Stimulated activated effector memory CD8-positive, alpha-beta T cell treated with anti-CD3 and anti-CD28 coated beads, Interleukin-12 subunit alpha, Interleukin-12 subunit beta, amount 100 ng/mL, for 72 hours (primary cell): ENCODE measurements at regions not wholly inside any gene's neighbourhood (a gene's known extent, or its start where the extent isn't known, plus 50 kb on each side); places are given as distances from the start of the nearest gene placed in this dataset.

Source experiments
- ATAC-seq: fragments of 150-1000 bp; cut with Tn5 transposase; 2 replicates; pipeline ENCODE4 v1.10.0; 2021
- DNase-seq, 2 donors: peaks; one replicate each; pipeline ENCODE4 v3.0.0; 2021 to 2022; ENCODE audit warnings: low spot score in 2 of 2
- H3K27ac Mint-ChIP-seq: one replicate; pipeline ENCODE4 v1.8.0; 2022; ENCODE audit warnings: mild to moderate bottlenecking, mixed read lengths
- H3K36me3 Mint-ChIP-seq: one replicate; pipeline ENCODE4 v1.8.0; 2022; ENCODE audit warnings: mild to moderate bottlenecking, mixed read lengths
- H3K4me1 Mint-ChIP-seq: one replicate; pipeline ENCODE4 v1.8.0; 2022; ENCODE audit warnings: mixed read lengths
- H3K4me3 Mint-ChIP-seq: one replicate; pipeline ENCODE4 v1.8.0; 2022; ENCODE audit warnings: mild to moderate bottlenecking, mixed read lengths
- H3K9me3 Mint-ChIP-seq: one replicate; pipeline ENCODE4 v1.8.0; 2022; ENCODE audit warnings: mixed read lengths

DNA sequence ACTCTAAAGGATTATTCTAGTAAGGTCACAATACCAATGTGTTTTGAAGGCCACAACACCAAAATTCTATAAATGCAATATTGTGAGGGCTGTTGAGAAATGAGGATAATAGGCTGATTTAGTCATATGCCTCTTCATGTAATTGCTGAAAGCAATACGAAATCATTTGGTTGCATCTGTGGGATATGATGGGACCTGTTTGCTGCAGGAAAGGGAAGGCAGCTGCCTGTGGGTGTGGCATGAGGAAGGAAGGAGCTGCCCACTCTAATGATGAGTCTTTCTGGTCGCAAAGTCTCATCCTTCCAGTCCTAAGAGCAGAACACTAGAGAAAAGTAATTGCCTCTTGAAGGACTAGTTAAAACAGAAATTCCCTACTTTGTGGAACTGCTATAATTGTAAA, 245.3 kb upstream of the ZPLD1 start:
- Mint-ChIP-seq H3K4me1 (peaks cover 6% of the 10 kb centered on the region), H3K36me3 (no peaks in the 10 kb centered on the region), H3K4me3 (no peak overlapping the region), H3K27ac (no peak overlapping the region), H3K9me3 (no peaks in the 10 kb centered on the region)
- no peak for DNase-seq
- ATAC-seq, result no peak

DNA sequence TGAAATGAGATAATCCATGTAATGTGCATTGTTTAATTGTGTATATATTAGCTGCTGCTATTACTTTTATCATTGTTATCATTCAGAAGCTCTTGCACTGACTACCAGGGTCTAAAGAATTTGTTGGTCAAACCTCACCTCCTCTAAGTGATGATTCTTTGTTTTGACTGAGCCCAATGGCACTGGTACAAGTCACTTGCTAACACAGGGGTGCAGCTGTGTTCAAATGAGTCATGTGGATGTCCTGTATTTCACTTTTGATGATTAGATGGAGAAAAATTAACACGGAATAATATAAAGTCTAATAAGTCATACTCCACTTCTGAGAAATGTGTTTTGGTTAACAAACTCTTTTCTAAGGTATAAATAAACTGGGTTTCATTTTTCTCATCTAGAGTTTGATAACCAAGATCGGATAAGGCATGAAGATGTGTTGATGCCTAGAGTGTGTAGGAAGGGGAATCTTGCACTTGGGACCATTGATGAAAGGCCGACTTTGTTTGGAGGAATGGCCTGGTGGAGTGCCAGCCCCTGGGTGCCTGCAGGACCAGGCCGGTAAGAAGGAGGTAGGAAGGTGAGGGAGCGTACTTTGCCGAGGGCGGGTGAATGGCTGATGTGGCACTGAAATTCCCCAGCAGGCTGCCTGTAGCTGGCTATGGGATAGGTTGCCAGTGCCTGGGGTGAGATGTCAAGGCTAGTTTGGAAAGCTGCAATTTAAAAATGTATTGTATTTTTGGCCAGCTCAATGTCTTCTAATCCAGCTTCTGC, 244.7 kb upstream of the ZPLD1 start:
- no peak for DNase-seq
- no peaks in the 10 kb centered on the region for H3K36me3 Mint-ChIP-seq
- H3K4me1 Mint-ChIP-seq, result peaks cover 6% of the 10 kb centered on the region
- no peak overlapping the region for H3K4me3 Mint-ChIP-seq
- H3K9me3 Mint-ChIP-seq, result no peaks in the 10 kb centered on the region
- no peak for ATAC-seq
- no peak overlapping the region for H3K27ac Mint-ChIP-seq

DNA sequence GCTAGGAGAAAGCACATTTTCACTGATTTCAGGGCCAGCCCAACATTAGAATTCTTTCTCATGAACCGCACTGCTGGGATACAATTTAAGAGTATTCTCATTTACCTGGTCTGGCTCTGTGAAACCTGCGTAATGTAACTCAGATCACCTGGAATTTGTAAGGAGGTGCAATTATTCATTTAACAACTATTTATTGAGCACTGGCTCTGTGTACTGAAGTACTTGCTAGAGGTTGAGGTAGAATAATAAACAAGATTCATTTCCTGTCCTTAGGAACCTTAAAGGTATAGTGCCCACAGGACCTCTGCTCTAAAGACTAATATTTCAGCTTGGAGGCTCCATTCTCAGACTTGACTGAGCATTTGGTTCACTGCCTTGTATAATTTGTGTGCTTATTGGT, 242.2 kb upstream of the ZPLD1 start:
- DNase-seq (no peak), ATAC-seq (no peak)
- Mint-ChIP-seq H3K9me3 (no peaks in the 10 kb centered on the region), H3K27ac (no peak overlapping the region), H3K4me1 (peaks cover 6% of the 10 kb centered on the region), H3K36me3 (no peaks in the 10 kb centered on the region), H3K4me3 (no peak overlapping the region)

DNA sequence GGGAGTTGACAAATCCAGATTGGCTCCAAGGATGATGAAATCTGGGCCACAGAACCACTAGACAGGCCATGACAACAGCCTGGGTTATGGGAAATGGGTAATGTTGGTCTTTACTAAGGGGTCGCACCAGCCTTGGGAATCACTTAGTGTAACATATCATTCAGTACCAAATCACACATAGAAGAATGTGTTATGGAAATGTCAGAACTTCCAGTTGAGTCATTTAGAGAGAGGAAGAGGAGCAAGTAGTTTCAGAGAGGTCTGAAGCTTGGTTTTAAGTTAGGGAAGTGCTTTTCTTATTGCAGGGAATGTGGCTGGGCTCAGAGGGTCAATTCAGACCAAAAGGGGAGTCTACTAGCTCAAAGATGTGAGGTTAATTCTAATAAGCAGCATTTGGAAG, 241.6 kb upstream of the ZPLD1 start:
- Mint-ChIP-seq H3K4me3 (no peak overlapping the region), H3K36me3 (no peaks in the 10 kb centered on the region), H3K27ac (no peak overlapping the region), H3K9me3 (no peaks in the 10 kb centered on the region), H3K4me1 (peaks cover 6% of the 10 kb centered on the region)
- DNase-seq, result no peak
- no peak for ATAC-seq

GRCh38 chr3:102194001-102194400, 240.8 kb upstream of the ZPLD1 start:
- Mint-ChIP-seq H3K4me3 (no peak overlapping the region), H3K27ac (no peak overlapping the region), H3K9me3 (no peaks in the 10 kb centered on the region), H3K4me1 (peaks cover 6% of the 10 kb centered on the region), H3K36me3 (no peaks in the 10 kb centered on the region)
- DNase-seq (no peak), ATAC-seq (no peak)

DNA sequence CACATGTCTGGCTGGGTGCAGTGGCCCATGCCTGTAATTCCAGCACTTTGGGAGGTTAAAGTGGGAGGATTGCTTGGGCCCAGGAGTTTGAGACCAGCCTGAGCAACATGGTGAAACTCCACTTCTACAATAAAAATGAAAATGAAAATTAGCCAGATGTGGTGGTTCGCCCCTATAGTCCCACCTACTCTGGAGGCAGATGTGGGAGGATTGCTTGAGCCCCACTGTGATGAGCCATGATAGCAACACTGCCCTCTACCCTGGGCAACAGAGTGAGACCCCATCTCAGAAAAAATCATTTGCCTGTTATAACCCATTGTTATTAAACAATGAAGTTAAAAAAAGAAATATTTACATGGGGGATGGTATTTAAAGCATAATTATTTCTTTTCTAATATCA, 240.1 kb upstream of the ZPLD1 start:
- Mint-ChIP-seq H3K4me3 (no peak overlapping the region), H3K4me1 (peaks cover 6% of the 10 kb centered on the region), H3K9me3 (no peaks in the 10 kb centered on the region), H3K27ac (no peak overlapping the region), H3K36me3 (no peaks in the 10 kb centered on the region)
- no peak for DNase-seq
- ATAC-seq, result no peak

GRCh38 chr3:102195198-102195948, 239.4 kb upstream of the ZPLD1 start:
- H3K27ac Mint-ChIP-seq, result no peak overlapping the region
- H3K36me3 Mint-ChIP-seq, result no peaks in the 10 kb centered on the region
- DNase-seq (no peak), ATAC-seq (no peak)
- peaks cover 6% of the 10 kb centered on the region for H3K4me1 Mint-ChIP-seq
- H3K9me3 Mint-ChIP-seq, result no peaks in the 10 kb centered on the region
- H3K4me3 Mint-ChIP-seq, result no peak overlapping the region

- H3K36me3 Mint-ChIP-seq, result no peaks in the 10 kb centered on the region
- no peaks in the 10 kb centered on the region for H3K4me1 Mint-ChIP-seq
- DNase-seq (no peak), ATAC-seq (no peak)
- no peaks in the 10 kb centered on the region for H3K9me3 Mint-ChIP-seq
- H3K4me3 Mint-ChIP-seq, result no peak overlapping the region
- H3K27ac Mint-ChIP-seq, result no peak overlapping the region
These were observed 234.7 kb upstream of the ZPLD1 start for GRCh38 chr3:102200126-102200525.

- peak; percentile 46 for ATAC-seq
- no peaks in the 10 kb centered on the region for H3K36me3 Mint-ChIP-seq
- no peaks in the 10 kb centered on the region for H3K9me3 Mint-ChIP-seq
- DNase-seq, result no peak
- no peaks in the 10 kb centered on the region for H3K4me1 Mint-ChIP-seq
- H3K4me3 Mint-ChIP-seq, result no peak overlapping the region
- H3K27ac Mint-ChIP-seq, result no peak overlapping the region
These were observed 234.3 kb upstream of the ZPLD1 start for GRCh38 chr3:102200560-102200959.

GRCh38 chr3:102205647-102206046, 229.2 kb upstream of the ZPLD1 start:
- H3K9me3 Mint-ChIP-seq, result no peaks in the 10 kb centered on the region
- no peak overlapping the region for H3K27ac Mint-ChIP-seq
- H3K4me1 Mint-ChIP-seq, result no peaks in the 10 kb centered on the region
- no peak for ATAC-seq
- no peaks in the 10 kb centered on the region for H3K36me3 Mint-ChIP-seq
- no peak for DNase-seq
- no peak overlapping the region for H3K4me3 Mint-ChIP-seq

GRCh38 chr3:102206511-102207031, 228.2 kb upstream of the ZPLD1 start:
- ATAC-seq (no peak), DNase-seq (no peak)
- H3K4me3 Mint-ChIP-seq, result no peak overlapping the region
- no peaks in the 10 kb centered on the region for H3K4me1 Mint-ChIP-seq
- H3K36me3 Mint-ChIP-seq, result no peaks in the 10 kb centered on the region
- H3K27ac Mint-ChIP-seq, result no peak overlapping the region
- no peaks in the 10 kb centered on the region for H3K9me3 Mint-ChIP-seq

DNA sequence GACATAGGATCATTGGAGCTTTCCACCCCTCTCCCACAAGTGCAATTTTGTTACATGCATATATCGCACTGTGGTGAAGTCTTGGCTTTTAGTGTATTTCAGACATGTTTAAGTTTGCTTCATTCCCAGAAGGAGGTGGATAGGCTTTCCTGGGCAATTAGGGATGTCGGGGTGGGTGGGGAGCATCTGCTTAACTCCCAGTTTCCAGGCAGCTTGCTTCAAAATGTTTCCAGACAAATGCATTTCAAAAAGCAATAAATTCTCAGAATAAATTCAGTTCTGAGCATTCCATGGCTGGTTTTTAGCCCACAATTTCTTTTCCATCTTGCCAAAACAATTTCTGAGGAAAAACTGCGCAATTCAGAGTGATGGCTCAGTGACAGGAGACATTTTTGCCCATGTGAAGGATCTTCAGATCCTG, 227.7 kb upstream of the ZPLD1 start:
- ATAC-seq (no peak), DNase-seq (no peak)
- H3K4me1 Mint-ChIP-seq, result no peaks in the 10 kb centered on the region
- H3K9me3 Mint-ChIP-seq, result no peaks in the 10 kb centered on the region
- no peaks in the 10 kb centered on the region for H3K36me3 Mint-ChIP-seq
- H3K27ac Mint-ChIP-seq, result no peak overlapping the region
- no peak overlapping the region for H3K4me3 Mint-ChIP-seq

GRCh38 chr3:102215166-102215565, 219.6 kb upstream of the ZPLD1 start:
- ATAC-seq (no peak), DNase-seq (no peak)
- Mint-ChIP-seq H3K9me3 (no peaks in the 10 kb centered on the region), H3K4me1 (no peaks in the 10 kb centered on the region), H3K4me3 (no peak overlapping the region), H3K36me3 (no peaks in the 10 kb centered on the region), H3K27ac (no peak overlapping the region)

- no peak for ATAC-seq
- no peak overlapping the region for H3K4me3 Mint-ChIP-seq
- no peak overlapping the region for H3K27ac Mint-ChIP-seq
- H3K36me3 Mint-ChIP-seq, result no peaks in the 10 kb centered on the region
- no peaks in the 10 kb centered on the region for H3K9me3 Mint-ChIP-seq
- no peak for DNase-seq
- H3K4me1 Mint-ChIP-seq, result peaks cover 5% of the 10 kb centered on the region
These were observed 211.7 kb upstream of the ZPLD1 start for GRCh38 chr3:102223132-102223531.

- H3K4me1 Mint-ChIP-seq, result peaks cover 5% of the 10 kb centered on the region
- H3K36me3 Mint-ChIP-seq, result no peaks in the 10 kb centered on the region
- no peaks in the 10 kb centered on the region for H3K9me3 Mint-ChIP-seq
- DNase-seq (no peak), ATAC-seq (peak; percentile 42)
- H3K27ac Mint-ChIP-seq, result no peak overlapping the region
- no peak overlapping the region for H3K4me3 Mint-ChIP-seq
These were observed 210.6 kb upstream of the ZPLD1 start for GRCh38 chr3:102224171-102224570.

DNA sequence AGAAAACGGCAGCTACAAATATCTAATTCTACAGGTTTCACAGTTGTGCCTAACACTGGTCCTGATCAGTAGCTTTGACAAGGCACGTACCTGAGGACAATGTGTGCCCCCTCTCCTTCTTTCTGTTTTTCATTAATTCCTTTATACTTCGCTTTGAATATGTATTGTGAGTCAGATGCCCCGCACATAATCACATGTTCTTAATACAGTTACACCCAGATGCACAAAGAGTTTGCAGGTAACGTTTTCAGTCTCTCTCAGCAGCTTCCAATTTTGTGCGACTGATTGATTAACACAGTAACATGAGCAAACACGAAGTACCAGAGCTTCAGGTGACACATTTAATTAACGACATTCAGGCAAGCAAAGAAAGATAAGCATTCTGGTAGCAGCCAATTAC, 209.8 kb upstream of the ZPLD1 start:
- Mint-ChIP-seq H3K4me1 (peaks cover 12% of the 10 kb centered on the region), H3K9me3 (no peaks in the 10 kb centered on the region), H3K4me3 (no peak overlapping the region), H3K36me3 (no peaks in the 10 kb centered on the region), H3K27ac (no peak overlapping the region)
- no peak for ATAC-seq
- no peak for DNase-seq
